ENCODE measurements at regions not wholly inside any gene's neighbourhood (a gene's known extent, or its start where the extent isn't known, plus 50 kb on each side); places are given as distances from the start of the nearest gene placed in this dataset.

DNA sequence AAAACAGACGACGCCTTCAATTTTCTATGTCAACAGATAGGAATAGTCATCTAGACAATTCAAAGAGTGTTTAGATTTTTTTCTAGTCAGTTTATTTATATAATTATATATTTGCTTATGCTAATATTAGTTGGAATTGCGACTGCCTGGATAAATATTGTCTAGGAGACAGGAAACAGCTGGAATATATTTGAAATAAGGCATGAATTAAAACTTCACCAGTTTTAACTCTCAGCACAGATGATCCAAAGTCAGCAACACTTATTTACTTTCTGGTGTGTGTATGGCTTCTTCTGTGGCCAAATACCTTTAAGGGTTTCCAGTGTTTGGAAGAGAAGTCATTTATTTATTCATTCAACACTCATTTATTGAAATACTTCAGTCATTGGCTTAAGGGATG is 1215.4 kb upstream of the USP15 start:
- no peak for DNase-seq (ENCODE audit: low read depth)
- TF ChIP-seq, protein P1, sequence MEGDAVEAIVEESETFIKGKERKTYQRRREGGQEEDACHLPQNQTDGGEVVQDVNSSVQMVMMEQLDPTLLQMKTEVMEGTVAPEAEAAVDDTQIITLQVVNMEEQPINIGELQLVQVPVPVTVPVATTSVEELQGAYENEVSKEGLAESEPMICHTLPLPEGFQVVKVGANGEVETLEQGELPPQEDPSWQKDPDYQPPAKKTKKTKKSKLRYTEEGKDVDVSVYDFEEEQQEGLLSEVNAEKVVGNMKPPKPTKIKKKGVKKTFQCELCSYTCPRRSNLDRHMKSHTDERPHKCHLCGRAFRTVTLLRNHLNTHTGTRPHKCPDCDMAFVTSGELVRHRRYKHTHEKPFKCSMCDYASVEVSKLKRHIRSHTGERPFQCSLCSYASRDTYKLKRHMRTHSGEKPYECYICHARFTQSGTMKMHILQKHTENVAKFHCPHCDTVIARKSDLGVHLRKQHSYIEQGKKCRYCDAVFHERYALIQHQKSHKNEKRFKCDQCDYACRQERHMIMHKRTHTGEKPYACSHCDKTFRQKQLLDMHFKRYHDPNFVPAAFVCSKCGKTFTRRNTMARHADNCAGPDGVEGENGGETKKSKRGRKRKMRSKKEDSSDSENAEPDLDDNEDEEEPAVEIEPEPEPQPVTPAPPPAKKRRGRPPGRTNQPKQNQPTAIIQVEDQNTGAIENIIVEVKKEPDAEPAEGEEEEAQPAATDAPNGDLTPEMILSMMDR (IDR thresholded peaks at IDR 0.05; ENCODE audit: low read depth, low read length, missing control alignments): no peak
- H3K4me3 ChIP-seq (ENCODE audit: low read depth, low read length): no peak overlapping the region

GRCh38 chr12:61070640-61071414 is 1189.4 kb upstream of the USP15 start:
- TF ChIP-seq, protein P1 (IDR thresholded peaks at IDR 0.05; ENCODE audit: low read depth, low read length, missing control alignments): no peak
- DNase-seq (ENCODE audit: low read depth): no peak
- H3K4me3 ChIP-seq (ENCODE audit: low read depth, low read length): no peak overlapping the region

- no peak for DNase-seq (ENCODE audit: low read depth)
- TF ChIP-seq, protein P1 (IDR thresholded peaks at IDR 0.05; ENCODE audit: low read depth, low read length, missing control alignments): no peak
- no peak overlapping the region for H3K4me3 ChIP-seq (ENCODE audit: low read depth, low read length)
These were observed 1187.5 kb upstream of the USP15 start for GRCh38 chr12:61072717-61073116.

- DNase-seq (ENCODE audit: low read depth): no peak
- TF ChIP-seq, protein P1 (IDR thresholded peaks at IDR 0.05; ENCODE audit: low read depth, low read length, missing control alignments): no peak
- H3K4me3 ChIP-seq (ENCODE audit: low read depth, low read length): no peak overlapping the region
These were observed 1165.1 kb upstream of the USP15 start for GRCh38 chr12:61095111-61095510.

GRCh38 chr12:61098031-61098580 is 1162.1 kb upstream of the USP15 start:
- TF ChIP-seq, protein P1 (IDR thresholded peaks at IDR 0.05; ENCODE audit: low read depth, low read length, missing control alignments): no peak
- no peak overlapping the region for H3K4me3 ChIP-seq (ENCODE audit: low read depth, low read length)
- no peak for DNase-seq (ENCODE audit: low read depth)

DNA sequence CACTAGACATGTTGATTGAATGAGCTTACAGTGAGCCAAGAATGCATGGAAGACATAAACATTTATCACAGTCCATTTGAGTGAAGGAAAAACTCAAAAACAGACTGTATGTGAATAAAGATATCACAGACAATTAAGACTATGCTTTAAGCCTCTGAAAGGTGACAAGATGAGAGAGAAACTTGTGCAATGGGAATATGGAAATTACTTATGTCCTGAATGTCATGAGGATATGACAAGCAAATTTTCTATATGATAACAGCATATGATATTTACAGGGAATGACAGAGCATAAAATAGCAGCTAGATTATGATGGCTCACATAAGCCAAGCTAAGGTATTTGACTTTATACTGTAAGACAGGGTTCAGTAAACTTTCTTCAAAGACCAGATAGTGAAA is 1153.1 kb upstream of the USP15 start:
- no peak for DNase-seq (ENCODE audit: low read depth)
- H3K4me3 ChIP-seq (ENCODE audit: low read depth, low read length): no peak overlapping the region
- TF ChIP-seq, protein P1 (IDR thresholded peaks at IDR 0.05; ENCODE audit: low read depth, low read length, missing control alignments): no peak

- DNase-seq (ENCODE audit: low read depth): no peak
- no peak overlapping the region for H3K4me3 ChIP-seq (ENCODE audit: low read depth, low read length)
- TF ChIP-seq, protein P1 (IDR thresholded peaks at IDR 0.05; ENCODE audit: low read depth, low read length, missing control alignments): no peak
These were observed 1149.0 kb upstream of the USP15 start for GRCh38 chr12:61111218-61111617.
